HG02798 (cell line): ENCODE measurements at regions not wholly inside any gene's neighbourhood (a gene's known extent, or its start where the extent isn't known, plus 50 kb on each side); places are given as distances from the start of the nearest gene placed in this dataset.

Experiments
- ATAC-seq: cut with Tn5 transposase; IDR thresholded peaks from one replicate; pipeline ENCODE4 v1.9.1; 2021; ENCODE audit warnings: mild to moderate bottlenecking; ENCODE audit not compliant: unreplicated experiment, poor library complexity

DNA sequence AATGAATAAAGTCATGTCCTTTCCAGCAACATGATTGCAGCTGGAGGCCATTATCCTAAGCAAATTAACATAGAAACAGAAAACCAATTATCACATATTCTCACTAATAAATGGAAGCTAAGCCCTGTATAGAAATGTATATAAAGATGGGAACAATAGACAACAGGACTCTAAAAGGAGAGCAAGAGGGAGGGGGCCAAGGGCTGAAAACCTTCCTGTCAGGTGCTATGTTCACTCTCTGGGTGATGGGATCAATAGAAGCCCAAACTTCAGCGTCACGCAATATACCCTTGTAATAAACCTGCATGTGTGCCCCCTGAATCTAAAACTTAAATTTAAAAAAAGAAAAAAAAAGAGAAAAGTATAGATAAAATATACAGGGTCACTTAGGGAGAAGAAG, 163.7 kb upstream of the ACO1 start:
- ATAC-seq = no peak

GRCh38 chr9:32234451-32234850, 150.0 kb upstream of the ACO1 start:
- ATAC-seq = no peak

DNA sequence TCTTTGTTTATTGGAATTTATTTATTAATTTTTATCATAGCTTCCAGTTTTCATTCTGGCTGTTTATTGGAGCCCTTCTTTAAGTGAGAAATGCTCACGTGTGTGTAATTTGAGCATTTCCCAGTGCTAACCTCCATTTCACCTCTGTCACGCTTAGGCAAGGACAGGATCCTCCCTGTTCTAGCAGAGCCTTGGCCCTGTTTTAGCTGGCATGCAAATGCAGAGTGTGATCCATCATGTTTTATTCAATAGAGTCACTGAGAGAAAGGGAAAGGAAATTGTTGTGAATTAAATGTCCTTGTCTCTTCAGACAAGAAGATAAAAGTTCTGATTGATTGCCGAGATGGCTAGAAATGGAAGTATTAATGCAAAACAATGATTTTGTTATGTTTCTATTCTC, 137.3 kb upstream of the ACO1 start:
- no peak for ATAC-seq

DNA sequence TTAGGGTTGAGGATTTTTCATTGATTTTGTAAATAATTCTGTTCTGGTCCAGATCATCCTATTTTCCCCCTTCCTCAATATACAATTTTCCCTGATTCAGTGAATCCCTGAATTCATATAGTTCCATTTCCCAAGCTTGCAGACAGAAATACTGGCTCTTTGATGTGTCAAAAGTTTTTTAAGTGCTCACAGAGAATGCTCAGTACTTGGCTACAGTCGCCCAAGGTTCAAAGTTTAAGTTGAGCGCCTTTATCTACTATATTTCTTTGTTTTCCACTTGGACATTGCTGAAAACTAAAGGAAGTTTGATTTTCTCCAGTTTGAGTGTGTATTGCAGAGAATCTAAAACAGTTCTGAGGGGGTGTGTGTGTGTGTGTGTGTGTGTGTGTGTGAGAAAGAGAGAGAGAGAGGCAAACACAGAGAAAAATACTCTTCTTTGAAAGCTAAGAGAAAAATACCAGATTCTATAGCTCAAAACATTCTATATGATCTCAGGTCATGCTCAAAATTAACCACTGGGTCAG, 136.2 kb upstream of the ACO1 start:
- ATAC-seq = no peak

DNA sequence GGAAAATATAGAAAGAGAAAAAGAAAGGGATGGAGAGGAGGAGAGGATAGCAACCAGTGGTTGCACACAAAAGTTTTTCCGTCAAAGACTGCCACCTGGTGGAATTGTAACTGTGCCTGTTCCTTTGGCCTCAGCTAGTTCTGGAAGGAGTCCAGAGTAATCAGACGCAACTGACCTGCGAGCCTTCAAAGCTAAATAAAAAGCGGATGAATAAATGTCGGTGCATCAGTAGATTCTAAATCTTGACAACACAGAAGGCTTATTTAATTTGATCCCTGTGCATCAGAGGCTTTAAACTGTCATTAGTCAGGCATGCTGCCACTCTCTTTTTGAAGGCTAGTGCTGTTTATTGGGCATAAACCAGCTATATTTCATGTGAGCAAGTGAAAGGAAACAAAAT, 132.9 kb upstream of the ACO1 start:
- ATAC-seq = peak; percentile 91

- no peak for ATAC-seq
These were observed 130.7 kb upstream of the ACO1 start for GRCh38 chr9:32253731-32254130.

DNA sequence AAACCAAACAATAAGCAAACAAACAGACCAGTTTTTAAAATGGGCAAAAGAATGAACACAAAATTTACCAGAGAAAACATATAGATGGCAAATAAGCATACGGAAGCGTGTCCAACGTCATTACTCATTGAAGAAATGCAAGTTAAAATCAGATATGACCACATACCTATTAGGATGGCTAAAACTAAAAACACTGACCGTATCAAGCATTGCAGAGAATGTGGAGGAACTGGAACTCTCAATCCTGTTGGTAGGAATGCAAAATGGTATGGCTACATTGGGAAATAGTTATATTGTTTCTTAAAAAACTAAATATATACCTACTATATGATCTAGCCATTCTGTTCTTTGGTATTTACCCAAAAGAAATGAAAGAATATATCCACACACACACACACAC, 129.4 kb upstream of the ACO1 start:
- ATAC-seq = no peak

- ATAC-seq = no peak
These were observed 126.0 kb upstream of the ACO1 start for GRCh38 chr9:32258482-32258881.

DNA sequence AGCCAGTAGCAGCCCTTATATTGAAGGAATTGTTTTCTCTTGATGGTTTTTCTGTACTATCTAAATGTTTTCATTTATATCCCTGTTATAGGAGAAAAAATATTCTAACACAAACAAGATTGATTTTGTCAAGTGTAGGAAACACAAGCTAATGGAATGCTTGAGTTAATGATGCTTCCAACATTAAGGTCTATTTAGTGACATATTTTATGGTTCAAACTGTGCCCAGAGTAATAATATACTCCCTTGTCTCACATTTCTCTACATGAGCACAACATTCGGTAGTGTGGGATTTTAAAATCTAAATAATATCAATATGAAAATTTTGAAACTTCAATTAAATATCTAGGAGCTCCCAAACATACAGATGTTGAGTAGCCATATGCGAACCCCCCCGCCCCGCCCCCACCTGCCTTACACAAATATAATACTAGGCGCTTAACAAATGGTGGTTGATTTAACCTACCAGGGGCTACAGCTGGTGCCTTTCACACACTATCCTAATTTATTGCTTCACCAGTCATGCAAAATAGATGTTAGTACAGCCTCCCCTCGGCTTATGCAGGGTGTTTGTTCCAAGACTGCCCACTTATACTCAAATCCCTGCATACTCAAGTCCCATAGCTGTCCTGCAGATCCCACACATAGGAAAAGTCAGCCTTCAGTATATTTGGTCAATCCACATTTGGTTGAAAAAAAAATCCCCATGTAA, 124.1 kb upstream of the ACO1 start:
- ATAC-seq = no peak

DNA sequence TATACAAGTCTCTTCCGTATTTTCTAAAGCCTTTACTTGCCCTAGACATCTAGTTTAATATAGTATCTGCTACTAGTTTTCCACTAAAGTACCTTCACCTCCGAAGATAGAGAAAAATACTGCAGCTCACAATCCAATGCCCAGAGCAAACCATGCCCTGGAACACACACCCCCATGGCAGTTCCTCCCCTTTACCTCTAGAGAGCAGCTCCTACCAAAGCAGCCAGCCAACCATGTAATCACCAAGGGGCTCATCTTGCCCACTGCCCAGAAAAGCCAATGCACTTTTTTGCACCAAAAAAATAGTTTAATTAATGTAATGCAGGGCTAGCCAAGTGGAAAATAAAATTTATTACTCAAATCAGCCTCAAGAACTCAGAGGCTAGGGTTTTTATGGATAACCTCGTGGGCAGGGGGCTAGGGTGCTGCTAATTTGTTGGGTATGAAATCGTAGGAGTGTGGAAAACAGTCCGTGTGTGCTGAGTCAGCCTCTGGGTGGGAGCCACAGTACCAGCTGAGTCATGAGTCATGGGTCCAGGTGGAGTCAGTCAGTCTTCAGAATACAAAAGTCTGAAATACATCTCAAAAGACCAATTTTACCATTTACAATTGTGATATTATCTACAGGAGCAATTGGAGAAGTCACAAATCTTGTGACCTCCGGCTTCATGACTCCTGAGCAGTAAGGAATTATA, 120.1 kb upstream of the ACO1 start:
- ATAC-seq = no peak

DNA sequence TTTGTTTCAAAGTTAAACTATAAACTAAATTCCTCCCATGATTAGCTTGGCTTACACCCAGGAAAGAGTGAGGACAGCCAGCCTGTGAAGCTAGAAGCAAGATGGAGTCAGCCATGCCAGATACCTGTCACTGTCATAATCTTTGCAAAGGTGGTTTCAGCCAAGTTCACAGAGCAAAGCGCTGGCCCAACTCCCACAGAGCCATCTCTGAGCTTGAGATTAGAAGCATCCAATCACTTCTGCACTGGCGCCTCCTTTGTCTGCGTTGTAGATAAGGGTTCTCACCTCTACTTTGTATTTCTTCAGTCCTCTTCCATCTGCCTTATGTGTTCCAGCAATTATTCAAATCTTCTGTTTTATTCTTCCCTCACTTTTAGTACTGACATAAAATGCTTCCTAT, 119.4 kb upstream of the ACO1 start:
- no peak for ATAC-seq

DNA sequence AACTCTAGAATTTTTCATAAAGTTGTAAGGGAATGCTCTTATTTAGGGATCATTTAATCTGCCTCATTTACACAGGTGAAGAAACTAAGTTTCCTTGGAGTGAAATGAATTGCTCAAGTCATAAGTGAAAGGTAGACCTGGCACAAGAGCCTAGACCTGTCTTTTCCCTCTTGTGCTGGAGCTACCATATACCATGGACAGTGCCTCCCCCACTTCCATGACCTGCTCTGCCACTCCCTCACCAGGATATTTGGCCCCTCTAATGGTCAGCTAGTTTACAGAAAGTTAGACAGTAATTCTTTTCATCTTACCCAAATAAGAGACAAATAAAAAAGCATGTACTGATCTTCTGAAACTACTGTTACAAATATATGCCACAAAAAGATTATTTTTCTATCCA, 105.5 kb upstream of the ACO1 start:
- ATAC-seq = no peak

- no peak for ATAC-seq
These were observed 94.7 kb upstream of the ACO1 start for GRCh38 chr9:32289756-32290155.

DNA sequence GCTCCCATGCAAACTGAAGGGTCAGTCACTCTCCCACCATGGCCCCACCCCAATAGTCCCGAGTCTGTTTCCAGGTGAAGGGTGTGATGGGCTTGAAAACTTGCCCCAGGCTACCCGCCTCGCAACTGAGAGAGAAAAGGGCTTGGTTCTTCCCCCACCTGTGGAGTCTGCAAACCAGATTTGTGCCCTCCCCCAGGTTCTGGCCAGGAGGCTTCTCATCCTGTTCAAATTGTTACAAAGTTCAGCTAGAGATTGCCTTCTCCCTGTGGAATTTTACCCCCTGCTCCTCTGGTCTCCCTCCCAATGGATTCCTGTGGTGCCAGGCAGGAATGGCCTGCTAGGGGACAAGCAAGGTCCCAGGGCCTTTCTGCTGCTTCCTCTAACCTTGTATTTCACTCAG, 93.1 kb upstream of the ACO1 start:
- ATAC-seq = no peak

DNA sequence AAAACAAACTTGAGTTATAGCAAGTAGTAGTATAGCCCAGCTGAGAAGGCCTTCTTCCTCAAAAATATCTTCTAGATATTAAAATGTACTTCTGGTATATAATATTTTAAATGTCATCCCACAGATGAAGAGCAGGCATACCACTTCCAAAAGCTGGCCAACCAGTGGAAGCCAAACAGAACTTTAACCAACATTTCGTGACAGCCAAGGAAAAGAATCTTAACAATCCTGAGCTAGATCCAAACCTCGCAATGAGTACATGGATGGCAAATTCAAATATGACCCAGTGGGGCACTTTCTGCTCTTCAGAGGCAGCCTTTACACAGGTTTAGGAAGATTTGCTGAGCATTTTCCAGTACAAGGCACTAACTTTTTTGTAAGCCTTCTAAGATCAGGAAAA, 91.8 kb upstream of the ACO1 start:
- no peak for ATAC-seq

GRCh38 chr9:32293091-32293490, 91.4 kb upstream of the ACO1 start:
- ATAC-seq = no peak

DNA sequence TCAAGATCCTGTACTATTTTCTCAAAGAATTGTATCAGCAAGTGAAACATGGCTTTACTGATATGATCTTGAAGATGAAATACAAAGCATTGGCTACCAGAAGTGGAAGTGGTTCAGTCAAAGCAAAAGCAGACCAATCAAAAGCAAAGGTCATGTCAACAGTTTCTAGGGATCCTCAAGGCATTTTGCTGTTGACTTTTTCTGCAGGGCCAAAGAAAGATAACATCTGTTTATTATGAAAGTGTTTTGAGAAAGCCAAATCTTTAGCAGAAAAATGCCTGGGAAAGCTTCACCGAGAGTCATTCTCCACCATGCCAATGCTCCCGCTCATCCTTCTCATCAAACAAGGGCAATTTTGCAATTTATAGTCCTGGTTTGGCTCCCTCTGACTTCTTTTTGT, 90.3 kb upstream of the ACO1 start:
- no peak for ATAC-seq

DNA sequence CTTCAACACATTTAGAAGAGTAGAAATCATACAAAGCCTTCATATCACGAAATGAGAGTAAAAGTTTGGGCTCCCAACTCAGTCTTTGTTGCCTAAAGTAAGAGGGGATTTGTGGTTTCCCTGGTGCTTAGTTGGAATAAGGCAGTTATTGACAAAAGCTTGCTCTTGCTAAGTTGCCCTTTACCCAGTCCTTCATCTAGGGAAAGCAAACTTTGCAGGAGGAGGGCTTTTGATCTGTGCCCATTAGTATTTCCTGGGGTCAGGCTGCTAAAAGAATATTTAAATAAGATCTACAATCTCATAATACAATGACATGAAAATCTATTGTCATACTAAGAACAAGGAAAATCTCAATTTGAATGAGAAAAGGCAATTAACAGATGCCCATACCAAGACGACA, 84.1 kb upstream of the ACO1 start:
- no peak for ATAC-seq

GRCh38 chr9:32304495-32304894, 79.9 kb upstream of the ACO1 start:
- ATAC-seq = no peak

DNA sequence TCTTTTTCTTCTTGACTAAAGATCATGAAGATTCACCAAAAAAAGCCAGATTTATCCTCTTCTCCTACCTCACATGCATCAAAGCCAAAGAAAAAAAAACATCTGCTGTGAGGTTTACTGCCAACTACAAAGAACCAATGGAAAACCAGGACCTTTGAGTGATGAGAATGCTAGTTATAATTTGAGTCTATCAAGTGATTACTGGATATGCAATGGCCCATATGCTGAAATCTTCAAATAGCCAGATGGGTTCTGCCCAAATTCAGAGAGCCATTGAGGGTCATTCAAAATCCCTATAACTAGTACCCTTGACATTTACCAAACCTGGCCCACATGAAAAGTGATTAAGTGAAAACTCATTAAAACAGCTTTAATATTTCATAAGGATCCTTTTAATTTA, 78.4 kb upstream of the ACO1 start:
- ATAC-seq = no peak

- ATAC-seq = no peak
These were observed 65.0 kb upstream of the ACO1 start for GRCh38 chr9:32319312-32319929.

DNA sequence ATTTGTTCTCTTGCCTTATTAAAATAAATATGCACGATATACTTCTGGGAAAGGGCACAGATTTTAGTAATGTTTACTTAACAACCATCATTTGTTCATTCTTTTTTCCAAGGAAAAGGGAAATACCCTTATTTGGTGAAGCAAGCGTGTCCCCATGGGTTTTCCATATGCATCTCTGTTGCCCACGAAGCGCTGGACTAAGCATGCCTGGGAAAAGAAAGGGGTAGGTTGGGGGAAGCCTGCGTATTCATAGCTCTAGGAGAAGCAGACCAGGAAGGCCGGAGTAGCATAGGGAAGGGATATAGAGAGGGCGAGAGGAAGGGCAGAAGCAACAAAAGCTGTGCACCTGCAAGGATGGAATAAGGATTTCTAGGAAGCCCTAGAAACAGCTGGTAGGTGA, 61.8 kb upstream of the ACO1 start:
- ATAC-seq = no peak
